GM12864 (cell line): ENCODE measurements at regions not wholly inside any gene's neighbourhood (a gene's known extent, or its start where the extent isn't known, plus 50 kb on each side); places are given as distances from the start of the nearest gene placed in this dataset.

Source experiments
- DNase-seq: peaks from one replicate; pipeline ENCODE4 v3.0.0-alpha.2; 2011; ENCODE audit warnings: low read depth
- H3K4me3 ChIP-seq: 2 replicates; pipeline ENCODE4 v1.5.1; 2011; ENCODE audit warnings: mild to moderate bottlenecking, low read depth, low read length, control low read depth
- CTCF ChIP-seq: IDR thresholded peaks from 2 replicates; pipeline ENCODE4 v1.5.1; 2011; ENCODE audit warnings: low read depth, mild to moderate bottlenecking, moderate library complexity, low read length, control low read depth, inconsistent platforms; ENCODE audit errors: missing control alignments

GRCh38 chr13:33756929-33757328 is 61.0 kb upstream of the RFC3 start:
- TF ChIP-seq CTCF, result no peak
- no peak for DNase-seq
- no peak overlapping the region for H3K4me3 ChIP-seq

- TF ChIP-seq CTCF, result no peak
- no peak for DNase-seq
- H3K4me3 ChIP-seq, result no peak overlapping the region
Measured at GRCh38 chr13:33757713-33758112, 60.2 kb upstream of the RFC3 start.

GRCh38 chr13:33758113-33758512 is 59.8 kb upstream of the RFC3 start:
- no peak overlapping the region for H3K4me3 ChIP-seq
- TF ChIP-seq CTCF, result no peak
- DNase-seq, result no peak

GRCh38 chr13:33761740-33762139 is 56.2 kb upstream of the RFC3 start:
- no peak for DNase-seq
- no peak overlapping the region for H3K4me3 ChIP-seq
- no peak for TF ChIP-seq CTCF

GRCh38 chr13:33763021-33763420 is 54.9 kb upstream of the RFC3 start:
- no peak for DNase-seq
- no peak for TF ChIP-seq CTCF
- no peak overlapping the region for H3K4me3 ChIP-seq

GRCh38 chr13:33764716-33765115 is 53.2 kb upstream of the RFC3 start:
- no peak for TF ChIP-seq CTCF
- H3K4me3 ChIP-seq, result no peak overlapping the region
- DNase-seq, result no peak

GRCh38 chr13:33766329-33767123 is 51.4 kb upstream of the RFC3 start:
- H3K4me3 ChIP-seq, result no peak overlapping the region
- no peak for DNase-seq
- no peak for TF ChIP-seq CTCF
